Calu3 (cell line): ENCODE measurements at regions not wholly inside any gene's neighbourhood (a gene's known extent, or its start where the extent isn't known, plus 50 kb on each side); places are given as distances from the start of the nearest gene placed in this dataset.
"Not testable (repeated sequence)": the region's sequence is repeated elsewhere in the genome, so short reads cannot be mapped to it uniquely, and the experiment has no call there.

Source experiments
- BruUV-seq: library from RNA; stranded (reverse); fragments of 400-500 nt; replicated peaks from 2 replicates; lab custom pipeline; 2021; lab: Mats Ljungman, UMichigan
- CTCF ChIA-PET: fragments of 300-600 bp; sonication (Branson Sonifier 250); formaldehyde crosslinking; loops from one replicate; lab custom pipeline; 2022; ENCODE audit warnings: antibody characterized with exemption; lab: Charles Lee
- DNase-seq: peaks from one replicate; pipeline ENCODE4 v3.0.0; 2022
- H3K27ac Mint-ChIP-seq: one replicate; pipeline ENCODE4 v1.8.0; 2022; ENCODE audit warnings: mixed read lengths; ENCODE audit not compliant: unreplicated experiment
- H3K27me3 Mint-ChIP-seq: one replicate; pipeline ENCODE4 v1.8.0; 2022; ENCODE audit warnings: mixed read lengths; ENCODE audit not compliant: unreplicated experiment
- H3K36me3 Mint-ChIP-seq: one replicate; pipeline ENCODE4 v1.8.0; 2022; ENCODE audit warnings: mild to moderate bottlenecking, moderate library complexity, mixed read lengths; ENCODE audit not compliant: insufficient read depth, unreplicated experiment
- H3K4me1 Mint-ChIP-seq: one replicate; pipeline ENCODE4 v1.8.0; 2022; ENCODE audit warnings: mild to moderate bottlenecking, low read depth, mixed read lengths; ENCODE audit not compliant: unreplicated experiment
- H3K4me3 Mint-ChIP-seq: one replicate; pipeline ENCODE4 v1.8.0; 2022; ENCODE audit warnings: mild to moderate bottlenecking, low read depth, moderate library complexity, mixed read lengths; ENCODE audit not compliant: unreplicated experiment
- H3K9me3 Mint-ChIP-seq: one replicate; pipeline ENCODE4 v1.8.0; 2022; ENCODE audit warnings: low read depth, mixed read lengths; ENCODE audit not compliant: unreplicated experiment
- CTCF ChIP-seq: fragments of 200-600 bp; IDR thresholded peaks from one replicate; pipeline ENCODE4 v1.8.0; 2022; ENCODE audit warnings: antibody characterized with exemption; ENCODE audit not compliant: unreplicated experiment
- intact Hi-C: fragments of 100-400 bp; cut with micrococcal nuclease; formaldehyde crosslinking; loops from one replicate; pipeline ENCODE4 v1.10.0; 2022; ENCODE audit not compliant: unreplicated experiment

GRCh38 chr2:64809216-64809615 is 155.5 kb upstream of the SERTAD2 start:
- Mint-ChIP-seq H3K9me3 (peaks cover 2% of the 10 kb centered on the region), H3K4me3 (no peak overlapping the region), H3K27me3 (no peaks in the 10 kb centered on the region), H3K27ac (no peak overlapping the region), H3K36me3 (peaks cover 10% of the 10 kb centered on the region), H3K4me1 (peaks cover 25% of the 10 kb centered on the region)
- CTCF ChIA-PET = no interaction called here
- no peak for TF ChIP-seq CTCF
- intact Hi-C loops = no loop called here
- no TSS peak for BruUV-seq
- no peak for DNase-seq

- H3K4me3 Mint-ChIP-seq = no peak overlapping the region
- peaks cover 2% of the 10 kb centered on the region for H3K9me3 Mint-ChIP-seq
- H3K27me3 Mint-ChIP-seq = no peaks in the 10 kb centered on the region
- TF ChIP-seq CTCF = no peak
- BruUV-seq = no TSS peak
- intact Hi-C loops = no loop called here
- H3K27ac Mint-ChIP-seq = no peak overlapping the region
- DNase-seq = no peak
- peaks cover 9% of the 10 kb centered on the region for H3K36me3 Mint-ChIP-seq
- peaks cover 15% of the 10 kb centered on the region for H3K4me1 Mint-ChIP-seq
- CTCF ChIA-PET = interaction anchor here (1.1 kb wide), 1 partner anchor 61 kb away, joined by 3 read pairs; no protein-coding TSS in a partner anchor
Measured at GRCh38 chr2:64812285-64812684, 158.6 kb upstream of the SERTAD2 start.

GRCh38 chr2:64814007-64814406 is 160.3 kb upstream of the SERTAD2 start:
- CTCF ChIA-PET = no interaction called here
- peaks cover 10% of the 10 kb centered on the region for H3K4me1 Mint-ChIP-seq
- no peak for DNase-seq
- H3K27ac Mint-ChIP-seq = no peak overlapping the region
- H3K27me3 Mint-ChIP-seq = no peaks in the 10 kb centered on the region
- peaks cover 2% of the 10 kb centered on the region for H3K9me3 Mint-ChIP-seq
- H3K36me3 Mint-ChIP-seq = no peaks in the 10 kb centered on the region
- no peak for TF ChIP-seq CTCF
- H3K4me3 Mint-ChIP-seq = no peak overlapping the region
- BruUV-seq = no TSS peak
- intact Hi-C loops = no loop called here

- DNase-seq, intact Hi-C loops, H3K36me3 Mint-ChIP-seq, CTCF ChIA-PET, H3K27me3 Mint-ChIP-seq, H3K27ac Mint-ChIP-seq, H3K9me3 Mint-ChIP-seq, BruUV-seq, H3K4me3 Mint-ChIP-seq: not testable (repeated sequence)
- peaks cover 13% of the 10 kb centered on the region for H3K4me1 Mint-ChIP-seq
Measured at GRCh38 chr2:64816526-64816925, 162.8 kb upstream of the SERTAD2 start.

GRCh38 chr2:64817453-64817852 is 163.7 kb upstream of the SERTAD2 start:
- H3K27me3 Mint-ChIP-seq = no peaks in the 10 kb centered on the region
- no peak overlapping the region for H3K4me3 Mint-ChIP-seq
- no TSS peak for BruUV-seq
- CTCF ChIA-PET = no interaction called here
- no peak for DNase-seq
- no peak overlapping the region for H3K27ac Mint-ChIP-seq
- H3K36me3 Mint-ChIP-seq = no peaks in the 10 kb centered on the region
- H3K9me3 Mint-ChIP-seq = no peaks in the 10 kb centered on the region
- H3K4me1 Mint-ChIP-seq = peaks cover 22% of the 10 kb centered on the region
- no peak for TF ChIP-seq CTCF
- intact Hi-C loops = no loop called here
